ENCODE measurements at regions not wholly inside any gene's neighbourhood (a gene's known extent, or its start where the extent isn't known, plus 50 kb on each side); places are given as distances from the start of the nearest gene placed in this dataset.
A peak's percentile ranks its signal among the peaks of the same experiment; 100 is the strongest.

DNA sequence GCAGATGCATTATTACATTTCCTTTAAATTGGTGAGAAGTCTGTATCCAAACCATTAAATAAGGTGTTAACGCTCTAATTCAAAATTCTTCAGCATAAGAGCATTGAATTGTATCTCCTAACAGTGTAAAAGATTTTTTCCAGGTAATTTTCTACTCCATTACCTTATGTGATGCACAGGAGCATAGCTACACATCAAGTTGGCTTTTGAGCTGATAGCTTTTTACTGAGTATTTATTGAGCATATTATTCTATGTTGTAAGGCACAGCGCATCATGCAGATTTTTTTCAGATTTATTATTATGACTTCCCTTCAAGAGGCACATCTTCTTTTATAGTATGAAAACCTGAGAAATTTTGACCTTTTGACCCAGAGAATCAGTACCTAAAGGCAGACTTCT is 270.7 kb upstream of the MIR17HG start:
- CTCF ChIA-PET: interaction anchor here (2.1 kb wide), 1 partner anchor 171 kb away, joined by 25 read pairs; no protein-coding TSS in a partner anchor

GRCh38 chr13:91078093-91078679 is 269.3 kb upstream of the MIR17HG start:
- peaks cover 10% of the 10 kb centered on the region for H3K4me1 Mint-ChIP-seq
- no peak for DNase-seq (ENCODE audit: low spot score)
- no peaks in the 10 kb centered on the region for H3K36me3 Mint-ChIP-seq
- TF ChIP-seq, protein P1, sequence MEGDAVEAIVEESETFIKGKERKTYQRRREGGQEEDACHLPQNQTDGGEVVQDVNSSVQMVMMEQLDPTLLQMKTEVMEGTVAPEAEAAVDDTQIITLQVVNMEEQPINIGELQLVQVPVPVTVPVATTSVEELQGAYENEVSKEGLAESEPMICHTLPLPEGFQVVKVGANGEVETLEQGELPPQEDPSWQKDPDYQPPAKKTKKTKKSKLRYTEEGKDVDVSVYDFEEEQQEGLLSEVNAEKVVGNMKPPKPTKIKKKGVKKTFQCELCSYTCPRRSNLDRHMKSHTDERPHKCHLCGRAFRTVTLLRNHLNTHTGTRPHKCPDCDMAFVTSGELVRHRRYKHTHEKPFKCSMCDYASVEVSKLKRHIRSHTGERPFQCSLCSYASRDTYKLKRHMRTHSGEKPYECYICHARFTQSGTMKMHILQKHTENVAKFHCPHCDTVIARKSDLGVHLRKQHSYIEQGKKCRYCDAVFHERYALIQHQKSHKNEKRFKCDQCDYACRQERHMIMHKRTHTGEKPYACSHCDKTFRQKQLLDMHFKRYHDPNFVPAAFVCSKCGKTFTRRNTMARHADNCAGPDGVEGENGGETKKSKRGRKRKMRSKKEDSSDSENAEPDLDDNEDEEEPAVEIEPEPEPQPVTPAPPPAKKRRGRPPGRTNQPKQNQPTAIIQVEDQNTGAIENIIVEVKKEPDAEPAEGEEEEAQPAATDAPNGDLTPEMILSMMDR (IDR thresholded peaks at IDR 0.05): 0 out of 2 replicates have a peak, but pooled peaks have one; percentile 21
- TF ChIP-seq GRHL2 (CRISPR knock-in tag; IDR thresholded peaks at IDR 0.05; ENCODE audit: insufficient replicate concordance, severe bottlenecking): no peak
- H3K27me3 Mint-ChIP-seq (ENCODE audit: low read depth): no peaks in the 10 kb centered on the region
- H3K27ac Mint-ChIP-seq: no peak overlapping the region
- POLR2A ChIA-PET: no interaction called here
- H3K4me3 Mint-ChIP-seq: no peak overlapping the region
- CTCF ChIA-PET: interaction anchor here (0.5 to 2.1 kb wide), 22 partner anchors 10 to 274 kb away, joined by 3 to 25 read pairs (median 4); no protein-coding TSS in a partner anchor
- no peak for ATAC-seq
- H3K9me3 Mint-ChIP-seq: no peaks in the 10 kb centered on the region

More for the DNA sequence above, 270.7 kb upstream of the MIR17HG start:
- Mint-ChIP-seq H3K4me1 (no peaks in the 10 kb centered on the region), H3K9me3 (peaks cover 10% of the 10 kb centered on the region), H3K27ac (no peak overlapping the region), H3K36me3 (no peaks in the 10 kb centered on the region), H3K4me3 (no peak overlapping the region), H3K27me3 (ENCODE audit: low read depth) (no peaks in the 10 kb centered on the region)
- no peak for ATAC-seq
- DNase-seq (ENCODE audit: low spot score): no peak
- POLR2A ChIA-PET: no interaction called here
- TF ChIP-seq MYBL2 (CRISPR knock-in tag; IDR thresholded peaks at IDR 0.05): no peak
- TF ChIP-seq, protein P2, sequence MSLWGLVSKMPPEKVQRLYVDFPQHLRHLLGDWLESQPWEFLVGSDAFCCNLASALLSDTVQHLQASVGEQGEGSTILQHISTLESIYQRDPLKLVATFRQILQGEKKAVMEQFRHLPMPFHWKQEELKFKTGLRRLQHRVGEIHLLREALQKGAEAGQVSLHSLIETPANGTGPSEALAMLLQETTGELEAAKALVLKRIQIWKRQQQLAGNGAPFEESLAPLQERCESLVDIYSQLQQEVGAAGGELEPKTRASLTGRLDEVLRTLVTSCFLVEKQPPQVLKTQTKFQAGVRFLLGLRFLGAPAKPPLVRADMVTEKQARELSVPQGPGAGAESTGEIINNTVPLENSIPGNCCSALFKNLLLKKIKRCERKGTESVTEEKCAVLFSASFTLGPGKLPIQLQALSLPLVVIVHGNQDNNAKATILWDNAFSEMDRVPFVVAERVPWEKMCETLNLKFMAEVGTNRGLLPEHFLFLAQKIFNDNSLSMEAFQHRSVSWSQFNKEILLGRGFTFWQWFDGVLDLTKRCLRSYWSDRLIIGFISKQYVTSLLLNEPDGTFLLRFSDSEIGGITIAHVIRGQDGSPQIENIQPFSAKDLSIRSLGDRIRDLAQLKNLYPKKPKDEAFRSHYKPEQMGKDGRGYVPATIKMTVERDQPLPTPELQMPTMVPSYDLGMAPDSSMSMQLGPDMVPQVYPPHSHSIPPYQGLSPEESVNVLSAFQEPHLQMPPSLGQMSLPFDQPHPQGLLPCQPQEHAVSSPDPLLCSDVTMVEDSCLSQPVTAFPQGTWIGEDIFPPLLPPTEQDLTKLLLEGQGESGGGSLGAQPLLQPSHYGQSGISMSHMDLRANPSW (CRISPR knock-in tag; conservative IDR thresholded peaks at IDR 0.05; ENCODE audit: low read depth): no peak
- TF ChIP-seq, protein P3, sequence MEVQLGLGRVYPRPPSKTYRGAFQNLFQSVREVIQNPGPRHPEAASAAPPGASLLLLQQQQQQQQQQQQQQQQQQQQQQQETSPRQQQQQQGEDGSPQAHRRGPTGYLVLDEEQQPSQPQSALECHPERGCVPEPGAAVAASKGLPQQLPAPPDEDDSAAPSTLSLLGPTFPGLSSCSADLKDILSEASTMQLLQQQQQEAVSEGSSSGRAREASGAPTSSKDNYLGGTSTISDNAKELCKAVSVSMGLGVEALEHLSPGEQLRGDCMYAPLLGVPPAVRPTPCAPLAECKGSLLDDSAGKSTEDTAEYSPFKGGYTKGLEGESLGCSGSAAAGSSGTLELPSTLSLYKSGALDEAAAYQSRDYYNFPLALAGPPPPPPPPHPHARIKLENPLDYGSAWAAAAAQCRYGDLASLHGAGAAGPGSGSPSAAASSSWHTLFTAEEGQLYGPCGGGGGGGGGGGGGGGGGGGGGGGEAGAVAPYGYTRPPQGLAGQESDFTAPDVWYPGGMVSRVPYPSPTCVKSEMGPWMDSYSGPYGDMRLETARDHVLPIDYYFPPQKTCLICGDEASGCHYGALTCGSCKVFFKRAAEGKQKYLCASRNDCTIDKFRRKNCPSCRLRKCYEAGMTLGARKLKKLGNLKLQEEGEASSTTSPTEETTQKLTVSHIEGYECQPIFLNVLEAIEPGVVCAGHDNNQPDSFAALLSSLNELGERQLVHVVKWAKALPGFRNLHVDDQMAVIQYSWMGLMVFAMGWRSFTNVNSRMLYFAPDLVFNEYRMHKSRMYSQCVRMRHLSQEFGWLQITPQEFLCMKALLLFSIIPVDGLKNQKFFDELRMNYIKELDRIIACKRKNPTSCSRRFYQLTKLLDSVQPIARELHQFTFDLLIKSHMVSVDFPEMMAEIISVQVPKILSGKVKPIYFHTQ (CRISPR knock-in tag; IDR thresholded peaks at IDR 0.05): no peak
- no peak for TF ChIP-seq ZNF396 (CRISPR knock-in tag; IDR thresholded peaks at IDR 0.05; ENCODE audit: borderline replicate concordance)
- no peak for TF ChIP-seq NFE2L1 (CRISPR knock-in tag; IDR thresholded peaks at IDR 0.05)
- TF ChIP-seq, protein P4, sequence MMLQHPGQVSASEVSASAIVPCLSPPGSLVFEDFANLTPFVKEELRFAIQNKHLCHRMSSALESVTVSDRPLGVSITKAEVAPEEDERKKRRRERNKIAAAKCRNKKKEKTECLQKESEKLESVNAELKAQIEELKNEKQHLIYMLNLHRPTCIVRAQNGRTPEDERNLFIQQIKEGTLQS (CRISPR knock-in tag; conservative IDR thresholded peaks at IDR 0.05): no peak
- no peak for TF ChIP-seq GTF2I (CRISPR knock-in tag; conservative IDR thresholded peaks at IDR 0.05)
- TF ChIP-seq MXD4 (CRISPR knock-in tag; IDR thresholded peaks at IDR 0.05; ENCODE audit: borderline replicate concordance): no peak
- no peak for TF ChIP-seq KAT7 (CRISPR knock-in tag; IDR thresholded peaks at IDR 0.05; ENCODE audit: borderline replicate concordance)
- TF ChIP-seq, protein P5, sequence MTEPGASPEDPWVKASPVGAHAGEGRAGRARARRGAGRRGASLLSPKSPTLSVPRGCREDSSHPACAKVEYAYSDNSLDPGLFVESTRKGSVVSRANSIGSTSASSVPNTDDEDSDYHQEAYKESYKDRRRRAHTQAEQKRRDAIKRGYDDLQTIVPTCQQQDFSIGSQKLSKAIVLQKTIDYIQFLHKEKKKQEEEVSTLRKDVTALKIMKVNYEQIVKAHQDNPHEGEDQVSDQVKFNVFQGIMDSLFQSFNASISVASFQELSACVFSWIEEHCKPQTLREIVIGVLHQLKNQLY (CRISPR knock-in tag; IDR thresholded peaks at IDR 0.05): no peak

GRCh38 chr13:91079176-91079575 is 268.3 kb upstream of the MIR17HG start:
- Mint-ChIP-seq H3K27me3 (ENCODE audit: low read depth) (no peaks in the 10 kb centered on the region), H3K36me3 (no peaks in the 10 kb centered on the region), H3K4me3 (no peak overlapping the region), H3K9me3 (no peaks in the 10 kb centered on the region), H3K4me1 (peaks cover 19% of the 10 kb centered on the region), H3K27ac (no peak overlapping the region)
- DNase-seq (ENCODE audit: low spot score) (no peak), ATAC-seq (no peak)
- ChIA-PET CTCF (no interaction called here), POLR2A (no interaction called here)
- TF ChIP-seq SOX15 (CRISPR knock-in tag; IDR thresholded peaks at IDR 0.05): no peak
- TF ChIP-seq, protein P6, sequence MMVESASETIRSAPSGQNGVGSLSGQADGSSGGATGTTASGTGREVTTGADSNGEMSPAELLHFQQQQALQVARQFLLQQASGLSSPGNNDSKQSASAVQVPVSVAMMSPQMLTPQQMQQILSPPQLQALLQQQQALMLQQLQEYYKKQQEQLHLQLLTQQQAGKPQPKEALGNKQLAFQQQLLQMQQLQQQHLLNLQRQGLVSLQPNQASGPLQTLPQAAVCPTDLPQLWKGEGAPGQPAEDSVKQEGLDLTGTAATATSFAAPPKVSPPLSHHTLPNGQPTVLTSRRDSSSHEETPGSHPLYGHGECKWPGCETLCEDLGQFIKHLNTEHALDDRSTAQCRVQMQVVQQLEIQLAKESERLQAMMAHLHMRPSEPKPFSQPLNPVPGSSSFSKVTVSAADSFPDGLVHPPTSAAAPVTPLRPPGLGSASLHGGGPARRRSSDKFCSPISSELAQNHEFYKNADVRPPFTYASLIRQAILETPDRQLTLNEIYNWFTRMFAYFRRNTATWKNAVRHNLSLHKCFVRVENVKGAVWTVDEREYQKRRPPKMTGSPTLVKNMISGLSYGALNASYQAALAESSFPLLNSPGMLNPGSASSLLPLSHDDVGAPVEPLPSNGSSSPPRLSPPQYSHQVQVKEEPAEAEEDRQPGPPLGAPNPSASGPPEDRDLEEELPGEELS (CRISPR knock-in tag; IDR thresholded peaks at IDR 0.05): no peak
- no peak for TF ChIP-seq PRRX2 (CRISPR knock-in tag; IDR thresholded peaks at IDR 0.05)
- no peak for TF ChIP-seq CBFB (CRISPR knock-in tag; IDR thresholded peaks at IDR 0.05; ENCODE audit: low read depth)
- no peak for TF ChIP-seq SMAD3 (CRISPR knock-in tag; IDR thresholded peaks at IDR 0.05; ENCODE audit: borderline replicate concordance)
- no peak for TF ChIP-seq ERG (CRISPR knock-in tag; IDR thresholded peaks at IDR 0.05)
- no peak for TF ChIP-seq MYBL2 (CRISPR knock-in tag; IDR thresholded peaks at IDR 0.05)
